GM19238 (cell line): ENCODE measurements at regions not wholly inside any gene's neighbourhood (a gene's known extent, or its start where the extent isn't known, plus 50 kb on each side); places are given as distances from the start of the nearest gene placed in this dataset.

Experiments
- DNase-seq: peaks from one replicate; pipeline ENCODE4 v3.0.0; 2011; ENCODE audit warnings: low spot score; ENCODE audit not compliant: insufficient read length

- DNase-seq = no peak
These were observed 484.1 kb upstream of the NFIA start for GRCh38 chr1:60598041-60598910.

- DNase-seq = no peak
These were observed 485.3 kb upstream of the NFIA start for GRCh38 chr1:60596791-60597750.

GRCh38 chr1:60591583-60591982 lies 490.8 kb upstream of the NFIA start:
- DNase-seq = no peak

- no peak for DNase-seq
These were observed 492.4 kb upstream of the NFIA start for GRCh38 chr1:60589916-60590315.

GRCh38 chr1:60589046-60589748 lies 493.2 kb upstream of the NFIA start:
- DNase-seq = no peak

- no peak for DNase-seq
These were observed 498.0 kb upstream of the NFIA start for GRCh38 chr1:60584371-60584770.

- DNase-seq = no peak
These were observed 498.7 kb upstream of the NFIA start for GRCh38 chr1:60583696-60584095.

GRCh38 chr1:60581455-60582220 lies 500.7 kb upstream of the NFIA start:
- no peak for DNase-seq

GRCh38 chr1:60577029-60577428 lies 503.5 kb upstream of the C1orf87 start:
- DNase-seq = no peak

GRCh38 chr1:60575326-60575977 lies 501.9 kb upstream of the C1orf87 start:
- DNase-seq = no peak

- no peak for DNase-seq
These were observed 500.3 kb upstream of the C1orf87 start for GRCh38 chr1:60573726-60574409.

- no peak for DNase-seq
These were observed 499.6 kb upstream of the C1orf87 start for GRCh38 chr1:60573121-60573520.

GRCh38 chr1:60572378-60572777 lies 498.8 kb upstream of the C1orf87 start:
- no peak for DNase-seq

- DNase-seq = no peak
These were observed 498.2 kb upstream of the C1orf87 start for GRCh38 chr1:60571811-60572210.

- no peak for DNase-seq
These were observed 495.6 kb upstream of the C1orf87 start for GRCh38 chr1:60569189-60569588.

- DNase-seq = no peak
These were observed 493.7 kb upstream of the C1orf87 start for GRCh38 chr1:60567256-60567655.

GRCh38 chr1:60564916-60565750 lies 491.6 kb upstream of the C1orf87 start:
- DNase-seq = no peak

- DNase-seq = no peak
These were observed 490.4 kb upstream of the C1orf87 start for GRCh38 chr1:60563777-60564535.
